DOHH2 (cell line): ENCODE measurements at regions not wholly inside any gene's neighbourhood (a gene's known extent, or its start where the extent isn't known, plus 50 kb on each side); places are given as distances from the start of the nearest gene placed in this dataset.

Source experiments
- EZH2phosphoT487 ChIP-seq: fragments of 200-600 bp; sonication (generic); IDR thresholded peaks from 2 replicates; pipeline ENCODE4 v1.6.1; 2017; ENCODE audit warnings: borderline replicate concordance, mild to moderate bottlenecking, antibody characterized with exemption, low read length, moderate library complexity, mixed read lengths
- TF ChIP-seq, protein P1 (sequence below): fragments of 200-600 bp; sonication (generic); IDR thresholded peaks from one replicate; pipeline ENCODE4 v1.5.1; 2014; ENCODE audit warnings: antibody characterized with exemption, mild to moderate bottlenecking, low read depth, low read length; ENCODE audit not compliant: poor library complexity, severe bottlenecking

DNA sequence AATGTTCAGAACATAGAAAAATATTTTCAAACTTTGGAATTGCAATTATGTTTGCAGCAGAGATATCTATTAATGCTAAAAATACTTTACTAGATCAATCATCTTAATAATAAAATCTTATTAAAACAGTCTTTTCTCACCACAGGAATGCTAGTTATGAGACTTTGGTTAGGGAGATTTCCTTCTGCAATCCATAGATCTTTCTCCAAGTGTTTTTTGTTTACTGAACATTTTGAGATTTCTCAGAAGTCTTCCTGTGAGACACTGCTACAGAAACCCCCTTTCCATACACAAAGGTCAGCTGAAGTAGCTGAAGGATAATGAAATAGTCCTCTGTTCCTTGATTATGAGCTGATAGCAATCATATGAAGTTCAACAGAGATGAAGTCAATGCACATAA lies 59.4 kb upstream of the RAPH1 start:
- TF ChIP-seq, protein P1, sequence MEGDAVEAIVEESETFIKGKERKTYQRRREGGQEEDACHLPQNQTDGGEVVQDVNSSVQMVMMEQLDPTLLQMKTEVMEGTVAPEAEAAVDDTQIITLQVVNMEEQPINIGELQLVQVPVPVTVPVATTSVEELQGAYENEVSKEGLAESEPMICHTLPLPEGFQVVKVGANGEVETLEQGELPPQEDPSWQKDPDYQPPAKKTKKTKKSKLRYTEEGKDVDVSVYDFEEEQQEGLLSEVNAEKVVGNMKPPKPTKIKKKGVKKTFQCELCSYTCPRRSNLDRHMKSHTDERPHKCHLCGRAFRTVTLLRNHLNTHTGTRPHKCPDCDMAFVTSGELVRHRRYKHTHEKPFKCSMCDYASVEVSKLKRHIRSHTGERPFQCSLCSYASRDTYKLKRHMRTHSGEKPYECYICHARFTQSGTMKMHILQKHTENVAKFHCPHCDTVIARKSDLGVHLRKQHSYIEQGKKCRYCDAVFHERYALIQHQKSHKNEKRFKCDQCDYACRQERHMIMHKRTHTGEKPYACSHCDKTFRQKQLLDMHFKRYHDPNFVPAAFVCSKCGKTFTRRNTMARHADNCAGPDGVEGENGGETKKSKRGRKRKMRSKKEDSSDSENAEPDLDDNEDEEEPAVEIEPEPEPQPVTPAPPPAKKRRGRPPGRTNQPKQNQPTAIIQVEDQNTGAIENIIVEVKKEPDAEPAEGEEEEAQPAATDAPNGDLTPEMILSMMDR, result no peak
- no peak for TF ChIP-seq EZH2phosphoT487
